ENCODE measurements at regions not wholly inside any gene's neighbourhood (a gene's known extent, or its start where the extent isn't known, plus 50 kb on each side); places are given as distances from the start of the nearest gene placed in this dataset.
"Not testable (repeated sequence)": the region's sequence is repeated elsewhere in the genome, so short reads cannot be mapped to it uniquely, and the experiment has no call there.

GRCh38 chr10:78416031-78417011 lies 382.7 kb downstream of the RPS24 start:
- Mint-ChIP-seq H3K27ac (no peak overlapping the region), H3K36me3 (ENCODE audit: low read depth) (no peaks in the 10 kb centered on the region), H3K9me3 (no peaks in the 10 kb centered on the region), H3K4me3 (no peak overlapping the region), H3K27me3 (no peaks in the 10 kb centered on the region), H3K4me1 (no peaks in the 10 kb centered on the region)
- intact Hi-C loops (cut with micrococcal nuclease), result no loop called here
- DNase-seq, result no peak

GRCh38 chr10:78417425-78418370 lies 384.0 kb downstream of the RPS24 start:
- intact Hi-C loops (cut with micrococcal nuclease), result no loop called here
- no peaks in the 10 kb centered on the region for H3K9me3 Mint-ChIP-seq
- H3K36me3 Mint-ChIP-seq (ENCODE audit: low read depth), result no peaks in the 10 kb centered on the region
- no peak overlapping the region for H3K27ac Mint-ChIP-seq
- DNase-seq, result no peak
- H3K4me1 Mint-ChIP-seq, result no peaks in the 10 kb centered on the region
- H3K4me3 Mint-ChIP-seq, result no peak overlapping the region
- no peaks in the 10 kb centered on the region for H3K27me3 Mint-ChIP-seq

GRCh38 chr10:78419481-78420265 lies 386.0 kb downstream of the RPS24 start:
- intact Hi-C loops (cut with micrococcal nuclease), result loop anchor here (5.0 kb wide), 1 partner anchor 238 kb away; no protein-coding TSS in a partner anchor
- H3K27me3 Mint-ChIP-seq, result no peaks in the 10 kb centered on the region
- H3K4me3 Mint-ChIP-seq, result no peak overlapping the region
- DNase-seq, result no peak
- H3K9me3 Mint-ChIP-seq, result no peaks in the 10 kb centered on the region
- H3K27ac Mint-ChIP-seq, result no peak overlapping the region
- no peaks in the 10 kb centered on the region for H3K36me3 Mint-ChIP-seq (ENCODE audit: low read depth)
- H3K4me1 Mint-ChIP-seq, result no peaks in the 10 kb centered on the region

GRCh38 chr10:78420946-78421735 lies 387.5 kb downstream of the RPS24 start:
- peaks cover 6% of the 10 kb centered on the region for H3K27me3 Mint-ChIP-seq
- no peak overlapping the region for H3K27ac Mint-ChIP-seq
- H3K4me3 Mint-ChIP-seq, result no peak overlapping the region
- no peaks in the 10 kb centered on the region for H3K4me1 Mint-ChIP-seq
- H3K36me3 Mint-ChIP-seq (ENCODE audit: low read depth), result no peaks in the 10 kb centered on the region
- intact Hi-C loops (cut with micrococcal nuclease), result loop anchor here (5.0 kb wide), 1 partner anchor 236 kb away; no protein-coding TSS in a partner anchor
- DNase-seq, result no peak
- no peaks in the 10 kb centered on the region for H3K9me3 Mint-ChIP-seq

- not testable (repeated sequence) for H3K4me3 Mint-ChIP-seq; H3K4me1 Mint-ChIP-seq; DNase-seq; H3K27ac Mint-ChIP-seq; H3K9me3 Mint-ChIP-seq; H3K36me3 Mint-ChIP-seq (ENCODE audit: low read depth)
- intact Hi-C loops (cut with micrococcal nuclease), result loop anchor here (5.0 kb wide), 1 partner anchor 233 kb away; no protein-coding TSS in a partner anchor
- H3K27me3 Mint-ChIP-seq, result peaks cover 20% of the 10 kb centered on the region
Observed at GRCh38 chr10:78424050-78424449, 390.4 kb downstream of the RPS24 start.

- H3K9me3 Mint-ChIP-seq, result no peaks in the 10 kb centered on the region
- intact Hi-C loops (cut with micrococcal nuclease), result loop anchor here (5.0 kb wide), 1 partner anchor 233 kb away; no protein-coding TSS in a partner anchor
- peak; percentile 58 for DNase-seq
- no peaks in the 10 kb centered on the region for H3K4me1 Mint-ChIP-seq
- peaks cover 25% of the 10 kb centered on the region for H3K27me3 Mint-ChIP-seq
- H3K4me3 Mint-ChIP-seq, result no peak overlapping the region
- no peaks in the 10 kb centered on the region for H3K36me3 Mint-ChIP-seq (ENCODE audit: low read depth)
- H3K27ac Mint-ChIP-seq, result no peak overlapping the region
Observed at GRCh38 chr10:78424723-78425122, 391.1 kb downstream of the RPS24 start.

GRCh38 chr10:78426181-78426580 lies 392.5 kb downstream of the RPS24 start:
- intact Hi-C loops (cut with micrococcal nuclease), result no loop called here
- Mint-ChIP-seq H3K4me1 (no peaks in the 10 kb centered on the region), H3K27me3 (peaks cover 30% of the 10 kb centered on the region)

GRCh38 chr10:78427497-78428031 lies 393.9 kb downstream of the RPS24 start:
- Mint-ChIP-seq H3K36me3 (ENCODE audit: low read depth) (no peaks in the 10 kb centered on the region), H3K9me3 (no peaks in the 10 kb centered on the region), H3K4me3 (no peak overlapping the region), H3K27me3 (peaks cover 30% of the 10 kb centered on the region), H3K27ac (no peak overlapping the region), H3K4me1 (no peaks in the 10 kb centered on the region)
- DNase-seq, result no peak
- intact Hi-C loops (cut with micrococcal nuclease), result no loop called here

More at GRCh38 chr10:78426181-78426580, 392.5 kb downstream of the RPS24 start:
- Mint-ChIP-seq H3K36me3 (ENCODE audit: low read depth) (no peaks in the 10 kb centered on the region), H3K4me3 (no peak overlapping the region), H3K9me3 (no peaks in the 10 kb centered on the region), H3K27ac (no peak overlapping the region)
- no peak for DNase-seq

- intact Hi-C loops (cut with micrococcal nuclease), result no loop called here
- no peak for DNase-seq
- H3K36me3 Mint-ChIP-seq (ENCODE audit: low read depth), result no peaks in the 10 kb centered on the region
- H3K9me3 Mint-ChIP-seq, result no peaks in the 10 kb centered on the region
- no peaks in the 10 kb centered on the region for H3K4me1 Mint-ChIP-seq
- H3K4me3 Mint-ChIP-seq, result no peak overlapping the region
- peaks cover 30% of the 10 kb centered on the region for H3K27me3 Mint-ChIP-seq
- no peak overlapping the region for H3K27ac Mint-ChIP-seq
Observed at GRCh38 chr10:78428579-78428978, 394.9 kb downstream of the RPS24 start.

- Mint-ChIP-seq H3K4me1 (no peaks in the 10 kb centered on the region), H3K27ac (no peak overlapping the region), H3K9me3 (no peaks in the 10 kb centered on the region), H3K36me3 (ENCODE audit: low read depth) (no peaks in the 10 kb centered on the region), H3K4me3 (no peak overlapping the region), H3K27me3 (peaks cover 30% of the 10 kb centered on the region)
- DNase-seq, result no peak
- intact Hi-C loops (cut with micrococcal nuclease), result no loop called here
Observed at GRCh38 chr10:78429984-78430383, 396.3 kb downstream of the RPS24 start.

GRCh38 chr10:78432583-78432982 lies 398.9 kb downstream of the RPS24 start:
- H3K4me3 Mint-ChIP-seq, result no peak overlapping the region
- no peaks in the 10 kb centered on the region for H3K36me3 Mint-ChIP-seq (ENCODE audit: low read depth)
- no peaks in the 10 kb centered on the region for H3K9me3 Mint-ChIP-seq
- no peak overlapping the region for H3K27ac Mint-ChIP-seq
- intact Hi-C loops (cut with micrococcal nuclease), result no loop called here
- H3K27me3 Mint-ChIP-seq, result peaks cover 21% of the 10 kb centered on the region
- DNase-seq, result no peak
- H3K4me1 Mint-ChIP-seq, result no peaks in the 10 kb centered on the region

- Mint-ChIP-seq H3K27me3 (peaks cover 15% of the 10 kb centered on the region), H3K9me3 (no peaks in the 10 kb centered on the region), H3K36me3 (ENCODE audit: low read depth) (no peaks in the 10 kb centered on the region), H3K4me3 (no peak overlapping the region), H3K27ac (no peak overlapping the region), H3K4me1 (no peaks in the 10 kb centered on the region)
- intact Hi-C loops (cut with micrococcal nuclease), result no loop called here
- no peak for DNase-seq
Observed at GRCh38 chr10:78433076-78433595, 399.5 kb downstream of the RPS24 start.

All from activated CD4-positive, alpha-beta T cell treated with anti-CD3 and anti-CD28 coated beads, Interleukin-2, amount 10 ng/mL, durations not matched to agents 24 days and 14 days (primary cell).